ENCODE measurements at regions not wholly inside any gene's neighbourhood (a gene's known extent, or its start where the extent isn't known, plus 50 kb on each side); places are given as distances from the start of the nearest gene placed in this dataset.

DNA sequence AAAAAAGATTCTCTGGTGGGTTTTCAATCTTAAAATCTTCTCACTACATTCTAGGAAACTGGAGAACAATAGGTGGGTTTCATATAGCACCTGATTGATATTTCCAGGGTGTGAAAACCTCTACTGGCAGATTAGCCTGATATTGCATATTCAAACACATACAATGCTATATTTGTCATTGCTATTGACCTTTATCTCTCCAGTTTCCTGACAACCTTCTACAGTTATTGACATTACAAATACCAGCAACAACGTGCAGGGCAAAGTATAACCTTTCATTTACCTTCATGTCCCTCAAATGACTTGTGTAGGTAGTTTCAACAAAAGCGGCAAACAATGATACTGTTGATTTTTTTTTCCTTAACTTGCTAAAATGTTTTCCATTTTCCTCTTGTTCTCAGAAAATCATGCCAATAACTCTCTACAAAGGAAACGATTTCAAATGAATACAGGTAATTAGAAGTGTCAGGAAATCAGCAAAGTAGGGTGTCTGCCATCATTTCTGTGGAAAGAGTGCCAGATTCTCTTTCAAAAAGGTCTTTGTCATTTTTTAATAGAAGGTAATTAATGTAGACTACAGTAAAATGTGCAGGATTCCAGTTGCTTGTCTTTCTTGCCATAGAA lies 72.6 kb upstream of the CDIN1 start:
- TF ChIP-seq, protein P1, sequence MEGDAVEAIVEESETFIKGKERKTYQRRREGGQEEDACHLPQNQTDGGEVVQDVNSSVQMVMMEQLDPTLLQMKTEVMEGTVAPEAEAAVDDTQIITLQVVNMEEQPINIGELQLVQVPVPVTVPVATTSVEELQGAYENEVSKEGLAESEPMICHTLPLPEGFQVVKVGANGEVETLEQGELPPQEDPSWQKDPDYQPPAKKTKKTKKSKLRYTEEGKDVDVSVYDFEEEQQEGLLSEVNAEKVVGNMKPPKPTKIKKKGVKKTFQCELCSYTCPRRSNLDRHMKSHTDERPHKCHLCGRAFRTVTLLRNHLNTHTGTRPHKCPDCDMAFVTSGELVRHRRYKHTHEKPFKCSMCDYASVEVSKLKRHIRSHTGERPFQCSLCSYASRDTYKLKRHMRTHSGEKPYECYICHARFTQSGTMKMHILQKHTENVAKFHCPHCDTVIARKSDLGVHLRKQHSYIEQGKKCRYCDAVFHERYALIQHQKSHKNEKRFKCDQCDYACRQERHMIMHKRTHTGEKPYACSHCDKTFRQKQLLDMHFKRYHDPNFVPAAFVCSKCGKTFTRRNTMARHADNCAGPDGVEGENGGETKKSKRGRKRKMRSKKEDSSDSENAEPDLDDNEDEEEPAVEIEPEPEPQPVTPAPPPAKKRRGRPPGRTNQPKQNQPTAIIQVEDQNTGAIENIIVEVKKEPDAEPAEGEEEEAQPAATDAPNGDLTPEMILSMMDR (IDR thresholded peaks at IDR 0.05; ENCODE audit: low read depth, low read length, poor library complexity, severe bottlenecking): no peak
- TF ChIP-seq EZH2phosphoT487 (IDR thresholded peaks at IDR 0.05; ENCODE audit: borderline replicate concordance, low read length): no peak
